Epithelial cell of esophagus (primary cell): ENCODE measurements at regions not wholly inside any gene's neighbourhood (a gene's known extent, or its start where the extent isn't known, plus 50 kb on each side); places are given as distances from the start of the nearest gene placed in this dataset.

Source experiments
- DNase-seq: peaks from one replicate; pipeline ENCODE4 v3.0.0; 2010; ENCODE audit warnings: low read depth
- H3K4me3 ChIP-seq: 2 replicates; pipeline ENCODE4 v1.5.1; 2011; ENCODE audit warnings: mild to moderate bottlenecking, low read length, control low read depth
- TF ChIP-seq, protein P1 (sequence below): IDR thresholded peaks from 2 replicates; pipeline ENCODE4 v1.5.1; 2011; ENCODE audit warnings: low read depth, mild to moderate bottlenecking, low read length, control low read depth, inconsistent platforms; ENCODE audit not compliant: insufficient read depth; ENCODE audit errors: missing control alignments

GRCh38 chr14:86257973-86258372, 728.0 kb downstream of the FLRT2 start:
- TF ChIP-seq, protein P1, sequence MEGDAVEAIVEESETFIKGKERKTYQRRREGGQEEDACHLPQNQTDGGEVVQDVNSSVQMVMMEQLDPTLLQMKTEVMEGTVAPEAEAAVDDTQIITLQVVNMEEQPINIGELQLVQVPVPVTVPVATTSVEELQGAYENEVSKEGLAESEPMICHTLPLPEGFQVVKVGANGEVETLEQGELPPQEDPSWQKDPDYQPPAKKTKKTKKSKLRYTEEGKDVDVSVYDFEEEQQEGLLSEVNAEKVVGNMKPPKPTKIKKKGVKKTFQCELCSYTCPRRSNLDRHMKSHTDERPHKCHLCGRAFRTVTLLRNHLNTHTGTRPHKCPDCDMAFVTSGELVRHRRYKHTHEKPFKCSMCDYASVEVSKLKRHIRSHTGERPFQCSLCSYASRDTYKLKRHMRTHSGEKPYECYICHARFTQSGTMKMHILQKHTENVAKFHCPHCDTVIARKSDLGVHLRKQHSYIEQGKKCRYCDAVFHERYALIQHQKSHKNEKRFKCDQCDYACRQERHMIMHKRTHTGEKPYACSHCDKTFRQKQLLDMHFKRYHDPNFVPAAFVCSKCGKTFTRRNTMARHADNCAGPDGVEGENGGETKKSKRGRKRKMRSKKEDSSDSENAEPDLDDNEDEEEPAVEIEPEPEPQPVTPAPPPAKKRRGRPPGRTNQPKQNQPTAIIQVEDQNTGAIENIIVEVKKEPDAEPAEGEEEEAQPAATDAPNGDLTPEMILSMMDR: no peak
- DNase-seq: no peak
- no peak overlapping the region for H3K4me3 ChIP-seq

- TF ChIP-seq, protein P1: no peak
- no peak for DNase-seq
- no peak overlapping the region for H3K4me3 ChIP-seq
Measured at GRCh38 chr14:86243158-86243557, 713.2 kb downstream of the FLRT2 start.

DNA sequence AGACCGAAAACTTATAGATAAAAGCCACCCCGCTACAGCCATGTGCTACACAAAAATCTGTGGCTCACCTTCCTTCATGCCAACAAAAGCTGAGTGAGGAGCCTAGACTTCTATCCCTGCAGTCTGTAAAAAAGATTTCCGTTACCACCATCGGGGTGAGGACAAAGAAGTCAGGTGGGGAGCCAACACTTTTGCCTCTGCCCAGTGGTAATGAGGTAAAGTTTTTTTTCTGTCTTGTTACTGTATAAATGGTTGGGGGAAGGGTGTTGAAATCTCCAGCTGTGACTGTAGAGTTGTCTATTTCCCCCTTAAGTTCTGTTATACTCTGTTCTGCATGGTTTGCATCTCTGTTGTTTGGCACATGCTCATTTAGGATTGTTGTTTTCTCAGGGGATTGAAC, 707.8 kb downstream of the FLRT2 start:
- TF ChIP-seq, protein P1: no peak
- no peak overlapping the region for H3K4me3 ChIP-seq
- no peak for DNase-seq

DNA sequence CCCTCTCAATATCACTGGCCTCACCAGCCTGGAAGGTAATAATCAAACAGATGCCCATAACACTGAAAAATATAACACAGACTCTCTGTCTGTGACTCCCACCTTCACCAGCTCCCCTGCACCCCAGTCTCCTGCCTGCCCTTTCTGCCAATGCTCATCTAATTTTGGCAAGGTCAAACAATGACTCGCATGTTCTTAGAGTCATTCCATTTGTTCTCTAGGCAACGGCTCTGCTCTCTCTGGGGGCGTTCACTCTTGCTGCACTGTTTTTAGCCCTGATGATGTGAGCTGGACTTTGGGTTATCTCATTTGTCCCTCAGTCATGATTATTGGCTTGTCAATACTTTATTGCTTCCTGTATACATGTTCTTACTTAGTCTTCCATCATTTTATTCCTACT, 691.8 kb downstream of the FLRT2 start:
- DNase-seq: no peak
- TF ChIP-seq, protein P1: no peak
- no peak overlapping the region for H3K4me3 ChIP-seq

GRCh38 chr14:86221000-86221399, 691.1 kb downstream of the FLRT2 start:
- H3K4me3 ChIP-seq: no peak overlapping the region
- TF ChIP-seq, protein P1: no peak
- no peak for DNase-seq

DNA sequence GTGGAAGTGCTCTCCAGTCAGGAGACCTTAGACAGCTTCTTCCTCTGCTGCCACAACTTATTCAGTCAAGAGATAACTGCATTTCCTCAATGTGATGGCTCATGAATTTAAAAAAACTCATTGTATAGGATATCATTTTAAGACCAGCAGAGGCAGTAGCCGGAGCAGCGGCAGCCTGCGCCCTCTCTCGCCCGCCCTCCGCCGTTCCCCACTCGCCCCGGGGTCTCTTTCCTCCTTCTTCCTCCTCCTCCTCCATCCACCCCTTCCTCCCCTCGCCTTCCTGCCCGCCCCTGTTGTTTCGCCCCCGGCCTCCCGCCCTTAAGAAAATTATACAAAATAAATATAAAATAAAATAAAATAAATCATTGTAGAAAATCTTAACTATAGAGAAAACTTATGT, 687.6 kb downstream of the FLRT2 start:
- no peak overlapping the region for H3K4me3 ChIP-seq
- TF ChIP-seq, protein P1: no peak
- no peak for DNase-seq

GRCh38 chr14:86203843-86204242, 673.9 kb downstream of the FLRT2 start:
- DNase-seq: no peak
- H3K4me3 ChIP-seq: no peak overlapping the region
- TF ChIP-seq, protein P1: no peak
